Skin epidermis (tissue), 12 donors: ENCODE measurements at regions not wholly inside any gene's neighbourhood (a gene's known extent, or its start where the extent isn't known, plus 50 kb on each side); places are given as distances from the start of the nearest gene placed in this dataset.
"Not testable (repeated sequence)": the region's sequence is repeated elsewhere in the genome, so short reads cannot be mapped to it uniquely, and the experiment has no call there.

Experiments used
- H3K27ac ChIP-seq, 21 experiments: fragments of 200-600 bp; sonication (generic) in 11 of 21; one replicate each; pipeline ENCODE4 v1.5.0; 2020; ENCODE audit warnings: mild to moderate bottlenecking in 3 of 21, inconsistent platforms in 2 of 21, moderate library complexity in 2 of 21
- H3K4me3 ChIP-seq, 7 experiments: fragments of 200-600 bp; sonication (generic) in 2 of 7; one replicate each; pipeline ENCODE4 v1.5.0; 2020; ENCODE audit warnings: inconsistent platforms in 2 of 7, mild to moderate bottlenecking in 2 of 7, moderate library complexity in 1 of 7

DNA sequence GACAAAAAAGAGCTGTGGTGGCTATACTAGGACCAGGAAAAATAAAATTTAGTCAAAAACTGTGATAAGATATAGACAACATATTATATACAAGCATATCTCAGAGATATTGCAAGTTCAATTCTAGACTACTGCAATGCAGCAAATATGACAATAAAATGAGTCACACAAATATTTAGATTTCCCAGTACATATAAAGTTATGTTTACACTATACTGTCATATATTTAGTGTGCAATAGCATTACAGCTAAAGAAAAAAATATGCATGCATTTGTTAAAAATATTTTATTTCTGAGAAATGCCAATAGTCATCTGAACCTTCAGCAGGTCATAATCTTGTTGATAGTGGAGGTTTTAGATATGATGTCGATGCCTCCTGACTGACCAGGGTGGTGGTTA lies 72.1 kb downstream of the AKR1C4 start:
- H3K27ac ChIP-seq = no peak overlapping the region
- no peak overlapping the region for H3K4me3 ChIP-seq

DNA sequence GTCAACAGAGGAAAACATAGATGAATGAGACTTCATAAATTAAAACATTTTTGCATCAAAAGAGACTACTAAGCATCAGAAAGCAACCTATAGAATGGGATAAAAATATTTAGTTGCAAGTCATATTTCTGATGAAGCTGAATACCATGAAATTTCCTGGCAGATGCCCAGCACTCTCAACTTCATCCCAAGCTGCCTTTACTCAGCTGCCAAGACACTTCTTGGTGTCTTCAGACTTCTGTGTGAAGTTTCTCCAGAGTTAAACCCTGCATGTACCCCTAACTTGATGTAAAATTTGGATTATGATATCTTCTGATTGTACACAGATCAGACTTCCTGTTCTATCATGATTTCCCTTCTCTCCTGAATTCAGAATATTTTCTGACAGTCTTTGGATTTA lies 73.2 kb downstream of the AKR1C4 start:
- Histone ChIP-seq H3K4me3 (no peak overlapping the region), H3K27ac (no peak overlapping the region)

DNA sequence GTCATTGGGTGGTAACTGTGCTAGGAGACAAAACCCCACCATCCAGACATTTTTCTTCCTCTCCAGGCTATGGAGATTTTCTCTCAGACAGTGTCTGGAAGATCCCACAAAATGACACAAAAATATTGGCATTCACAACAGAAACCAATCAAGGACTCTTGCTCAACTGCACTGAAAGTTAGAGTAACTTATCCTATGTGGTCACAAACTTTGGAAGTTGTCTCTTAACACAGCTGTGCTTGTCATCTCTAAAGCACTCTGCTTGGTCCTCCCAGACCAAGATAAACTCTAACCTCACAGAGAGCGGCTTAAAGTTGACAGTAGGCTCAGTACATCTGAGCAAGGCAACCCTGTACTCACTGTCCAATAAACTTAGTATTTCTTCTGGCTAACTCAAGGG lies 74.9 kb downstream of the AKR1C4 start:
- H3K27ac ChIP-seq = no peak overlapping the region
- H3K4me3 ChIP-seq = no peak overlapping the region

DNA sequence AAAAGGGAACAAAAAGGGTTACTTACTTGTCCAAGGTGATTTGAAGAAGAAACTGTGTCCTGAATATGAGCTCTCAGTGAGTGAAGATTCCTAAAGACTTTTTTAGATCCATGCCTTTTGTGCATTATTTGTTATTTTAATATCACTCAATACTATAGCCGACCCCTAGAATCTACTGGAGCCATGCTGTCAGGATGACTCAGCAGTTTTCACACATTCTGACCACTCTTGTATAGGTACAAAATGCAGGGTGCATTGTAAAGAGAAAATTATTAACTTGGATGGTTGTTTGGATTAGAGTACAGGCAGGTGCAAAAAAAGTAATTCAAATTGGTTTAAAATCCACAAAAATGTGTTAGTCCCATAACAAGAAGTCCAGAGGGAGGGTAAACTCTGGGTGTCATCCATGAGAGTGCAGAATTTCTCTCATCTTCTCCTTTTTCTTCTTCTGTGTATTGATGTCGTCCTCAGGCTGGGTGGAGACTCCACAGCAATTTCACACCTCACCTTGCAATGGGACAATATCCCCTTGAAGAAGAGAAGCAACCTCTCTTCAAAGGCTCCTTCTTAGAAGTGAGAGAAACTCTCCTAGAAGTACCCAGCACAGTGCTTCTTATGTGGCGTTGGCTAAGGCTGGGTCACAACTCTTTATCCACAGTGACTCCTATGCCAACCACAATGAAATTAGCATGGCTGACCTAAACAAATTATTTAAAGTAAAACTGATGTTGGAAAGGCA lies 75.6 kb downstream of the AKR1C4 start:
- Histone ChIP-seq H3K27ac (no peak overlapping the region), H3K4me3 (no peak overlapping the region)

DNA sequence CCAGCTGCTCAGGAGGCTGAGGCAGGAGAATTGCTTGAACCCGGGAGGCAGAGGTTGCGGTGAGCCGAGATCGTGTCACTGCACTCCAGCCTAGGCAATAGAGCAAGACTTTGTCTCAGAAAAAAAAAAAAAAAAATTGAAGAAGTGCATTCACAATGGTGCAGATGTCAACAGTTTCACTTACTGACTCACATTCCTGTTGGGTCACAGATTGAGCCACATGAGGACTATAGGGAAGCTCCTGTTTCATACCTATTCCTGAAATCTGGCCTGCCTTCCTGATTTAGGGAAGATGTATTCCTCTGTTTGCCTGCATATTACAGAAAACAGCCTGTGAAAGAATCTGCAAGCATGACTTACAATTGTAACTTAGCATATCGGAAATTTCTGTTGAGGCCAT lies 78.2 kb downstream of the AKR1C4 start:
- Histone ChIP-seq H3K4me3 (no peak overlapping the region), H3K27ac (no peak overlapping the region)

DNA sequence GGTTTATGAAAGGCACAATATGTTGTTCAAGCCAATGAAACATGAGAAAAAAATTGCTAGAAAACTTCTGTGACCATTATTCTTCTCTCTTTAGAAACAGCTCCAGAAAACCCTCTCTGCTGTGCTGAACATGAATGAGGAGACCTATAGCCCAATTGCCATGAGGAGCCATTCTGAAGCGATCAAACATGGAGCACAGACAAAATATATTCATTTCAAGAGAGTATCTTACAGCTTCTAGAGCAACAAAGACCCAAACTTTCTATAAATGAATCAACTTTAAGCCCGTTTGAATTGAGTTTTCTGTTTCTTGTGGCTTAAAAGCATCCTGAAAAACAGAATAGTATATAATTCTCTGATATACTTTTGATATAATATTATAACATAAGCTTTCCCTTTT lies 83.4 kb upstream of the UCN3 start:
- Histone ChIP-seq H3K27ac (no peak overlapping the region), H3K4me3 (no peak overlapping the region)

DNA sequence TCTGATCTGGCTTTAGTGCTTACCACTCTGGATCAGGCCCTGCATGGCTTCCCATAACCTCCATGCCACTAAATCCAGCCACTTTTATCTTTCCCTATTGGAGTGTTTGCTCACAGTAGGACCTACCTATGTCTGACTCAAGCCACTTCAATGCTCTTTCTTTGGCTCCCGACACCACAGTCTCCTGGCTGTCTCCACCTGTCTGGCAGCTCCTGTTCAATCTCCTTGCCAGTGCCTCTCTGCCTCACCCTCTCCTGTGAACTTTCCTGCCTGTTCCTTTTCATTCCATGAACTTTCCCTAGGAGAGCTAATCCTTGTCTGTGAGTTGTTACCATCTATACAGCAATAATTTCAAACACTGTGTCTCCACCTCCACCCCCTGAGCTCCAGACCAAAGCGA lies 82.6 kb upstream of the UCN3 start:
- Histone ChIP-seq H3K27ac (no peak overlapping the region), H3K4me3 (no peak overlapping the region)

DNA sequence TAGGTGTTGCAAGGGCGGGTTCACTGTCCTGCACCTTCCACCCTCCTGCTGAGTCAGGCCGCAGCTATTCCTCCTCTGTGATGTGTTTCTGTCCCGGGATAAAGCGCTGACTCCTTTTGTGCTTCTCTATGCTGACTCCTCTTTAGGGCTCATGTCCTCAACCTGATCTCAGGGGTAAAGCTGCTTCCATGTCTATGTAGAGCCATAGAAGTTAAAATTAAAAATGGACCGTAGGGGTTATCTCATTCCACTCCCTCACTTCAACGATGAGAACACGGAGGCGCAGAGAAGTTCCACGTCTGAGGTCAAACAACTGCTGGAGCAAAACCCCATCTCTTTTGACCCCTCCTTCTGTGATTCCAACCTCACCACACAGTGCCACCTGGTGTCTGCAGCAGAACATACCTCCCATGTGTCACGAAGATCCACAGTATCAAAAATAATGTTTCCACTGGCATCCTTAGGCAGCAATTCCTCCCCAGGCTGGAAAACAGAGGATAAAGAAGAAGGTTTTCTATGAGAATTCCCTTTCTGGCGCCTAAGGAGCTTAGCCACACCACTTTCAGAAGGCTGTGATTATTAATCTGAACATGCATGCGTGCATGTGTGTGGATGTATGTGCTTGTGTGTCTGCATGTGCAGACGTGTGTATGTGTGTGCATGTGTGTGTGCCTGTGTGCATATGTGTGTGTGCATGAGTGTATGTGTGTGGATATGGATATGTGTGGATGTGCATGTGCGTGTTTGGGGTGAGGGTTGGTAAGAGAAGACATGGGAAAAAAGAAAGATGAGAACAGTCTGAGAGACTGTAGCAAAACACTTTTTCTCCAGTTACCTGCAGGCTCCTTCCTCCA lies 81.2 kb upstream of the UCN3 start:
- H3K4me3 ChIP-seq = no peak overlapping the region
- H3K27ac ChIP-seq = no peak overlapping the region

DNA sequence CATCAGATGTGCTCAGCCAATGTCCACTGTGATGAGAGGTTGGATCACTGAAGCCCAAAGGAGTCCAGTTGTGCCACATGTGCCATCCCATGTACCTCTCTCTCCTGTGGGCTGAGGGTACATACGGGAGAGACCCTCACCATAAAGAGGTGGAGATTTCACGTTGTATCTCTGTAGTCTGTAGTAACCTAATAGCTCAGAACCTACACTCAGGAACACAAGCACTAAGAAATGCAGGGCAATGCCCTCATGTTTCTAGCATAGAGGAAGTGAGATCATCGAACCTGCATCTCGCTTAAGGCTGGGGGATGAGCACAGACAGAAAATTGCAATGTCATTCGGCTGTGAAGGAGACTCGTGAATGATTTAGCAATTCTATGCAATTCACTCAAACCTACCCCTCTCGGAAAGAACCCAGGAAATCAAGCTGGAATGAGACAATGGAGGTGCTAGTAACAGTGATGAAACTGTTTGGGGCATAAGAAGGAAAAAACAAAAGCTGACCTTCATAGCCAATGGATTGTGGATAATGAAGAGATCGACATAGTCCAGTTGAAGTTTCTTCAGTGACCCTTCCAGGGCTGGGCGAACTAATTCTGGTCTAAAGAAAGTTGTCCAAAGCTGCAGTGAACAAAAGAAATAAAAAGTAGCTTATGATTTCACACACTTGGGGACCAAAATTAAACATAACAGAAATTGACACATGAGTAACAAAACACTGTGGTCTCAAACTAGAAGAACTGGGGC lies 80.3 kb upstream of the UCN3 start:
- peak overlapping the region in 2 of 21 experiments; percentile 16 to 49 for H3K27ac ChIP-seq

DNA sequence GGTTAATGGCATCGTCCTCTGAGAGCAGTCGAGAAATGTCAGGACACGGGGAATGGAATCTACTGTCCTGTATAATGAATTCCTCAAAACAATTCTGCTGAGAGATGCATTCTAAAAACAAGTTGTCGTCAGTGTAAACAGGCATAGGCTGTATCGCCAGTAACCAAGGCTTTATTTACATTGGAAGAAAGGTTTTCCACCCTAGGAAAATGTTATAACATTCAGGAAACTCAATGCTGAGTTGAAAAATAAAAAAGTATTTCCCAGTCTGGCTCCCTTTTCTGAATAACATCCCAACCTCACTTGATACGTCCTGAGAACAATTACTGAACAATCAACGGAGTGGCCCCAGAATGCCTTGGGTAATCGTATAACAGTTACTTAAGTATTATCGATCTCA lies 79.6 kb upstream of the UCN3 start:
- Histone ChIP-seq H3K4me3 (no peak overlapping the region), H3K27ac (peak overlapping the region in 1 of 21 experiments; percentile 16)

More for the DNA sequence above, 80.3 kb upstream of the UCN3 start:
- H3K4me3 ChIP-seq = no peak overlapping the region

DNA sequence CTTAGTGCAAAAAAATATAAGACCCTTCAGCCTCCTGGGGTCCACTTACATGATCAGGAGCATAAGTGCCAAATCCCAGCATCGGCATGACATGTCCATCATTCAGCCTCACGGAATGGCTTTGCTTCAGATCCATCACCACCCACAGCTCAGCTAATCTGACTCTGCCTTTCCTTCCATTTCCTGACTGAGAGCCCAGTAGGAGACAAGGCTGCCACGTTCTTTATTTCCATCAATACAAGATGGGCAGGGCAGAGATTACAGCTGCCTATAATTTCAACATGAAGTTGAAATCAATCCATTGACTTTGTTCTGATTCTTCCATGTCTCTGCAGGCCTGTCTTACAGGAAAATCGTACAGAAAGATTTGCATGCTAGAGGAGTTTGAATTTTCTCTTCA lies 76.4 kb upstream of the UCN3 start:
- Histone ChIP-seq H3K4me3 (no peak overlapping the region), H3K27ac (no peak overlapping the region)

DNA sequence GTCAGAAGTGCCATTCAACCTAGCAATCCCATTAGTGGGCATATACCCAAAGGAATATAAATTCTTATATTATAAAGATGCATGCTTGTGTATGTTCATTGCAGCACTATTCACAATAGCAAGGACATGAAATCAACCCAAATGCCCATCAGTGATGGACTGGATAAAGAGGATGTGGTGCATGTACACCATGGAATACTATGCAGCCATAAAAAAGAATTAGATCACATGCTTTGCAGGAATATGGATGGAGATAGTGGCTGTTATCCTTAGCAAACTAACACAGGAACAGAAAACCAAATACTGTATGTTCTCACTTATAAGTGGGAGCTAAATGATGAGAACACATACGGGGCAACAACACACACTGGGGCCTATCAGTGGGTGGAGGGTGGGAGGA lies 75.5 kb upstream of the UCN3 start:
- not testable (repeated sequence) for H3K4me3 ChIP-seq, H3K27ac ChIP-seq

DNA sequence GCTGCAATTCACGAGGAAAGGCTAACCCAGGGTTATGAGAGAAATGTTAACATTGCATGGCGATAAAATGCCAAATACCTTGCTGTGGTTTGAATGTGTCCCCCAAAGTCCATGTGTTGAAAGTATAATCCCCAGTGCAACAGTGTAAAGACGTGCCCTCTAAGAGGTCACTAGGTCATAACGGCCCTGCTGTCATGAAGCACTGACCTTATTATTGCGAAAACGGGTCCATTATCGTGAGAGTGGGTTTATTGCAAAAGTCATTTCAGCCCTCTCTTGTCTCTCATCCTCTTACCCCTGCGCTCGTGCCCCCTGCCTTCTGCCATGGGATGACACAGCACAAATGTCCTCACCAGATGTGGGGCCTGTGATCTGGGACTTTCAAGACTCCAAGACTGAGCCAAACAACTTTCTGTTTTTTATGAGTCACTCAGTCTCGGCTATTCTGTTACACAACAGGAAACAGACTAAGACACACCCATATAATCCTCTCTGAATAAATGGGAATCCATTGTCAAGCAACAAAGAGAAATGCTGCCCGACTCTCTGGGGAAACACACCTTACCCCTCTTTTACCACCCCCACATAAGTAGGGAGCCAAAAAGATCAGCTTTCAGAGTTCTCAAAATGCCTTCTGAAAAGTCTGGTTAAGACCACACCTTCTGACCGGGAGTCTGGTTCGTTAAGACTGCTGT lies 73.1 kb upstream of the UCN3 start:
- Histone ChIP-seq H3K4me3 (peak overlapping the region in 2 of 7 experiments; percentile 8 to 9), H3K27ac (peak overlapping the region in 20 of 21 experiments; percentile 52 to 96 (median 84))

DNA sequence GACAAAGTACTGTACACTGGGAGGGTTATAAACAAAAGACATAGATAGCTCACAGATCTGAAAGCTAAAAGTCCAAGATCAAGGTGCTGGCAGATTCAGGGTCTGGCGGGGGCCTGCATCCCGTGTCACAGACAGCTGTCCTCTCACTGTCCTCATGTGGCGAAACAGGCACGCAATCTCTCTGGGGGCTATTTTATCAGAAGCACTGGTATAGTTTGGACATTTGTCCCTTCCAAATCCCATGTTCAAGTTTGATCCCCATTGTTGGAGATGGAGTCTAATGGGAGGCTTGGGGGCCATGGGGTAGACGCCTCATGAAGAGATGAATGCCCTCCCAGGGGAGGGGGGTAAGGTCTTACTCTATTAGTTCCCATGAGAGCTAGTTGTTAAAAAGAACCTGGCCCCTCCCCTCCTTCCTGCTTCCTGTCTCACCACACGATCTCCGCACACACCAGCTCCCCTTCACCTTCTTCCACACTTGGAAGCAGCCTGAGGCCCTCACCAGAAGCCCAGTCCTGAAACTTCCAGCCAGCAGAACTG lies 72.5 kb upstream of the UCN3 start:
- Histone ChIP-seq H3K27ac (peak overlapping the region in 20 of 21 experiments; percentile 52 to 96 (median 84)), H3K4me3 (peak overlapping the region in 3 of 7 experiments; percentile 3 to 9 (median 8))

DNA sequence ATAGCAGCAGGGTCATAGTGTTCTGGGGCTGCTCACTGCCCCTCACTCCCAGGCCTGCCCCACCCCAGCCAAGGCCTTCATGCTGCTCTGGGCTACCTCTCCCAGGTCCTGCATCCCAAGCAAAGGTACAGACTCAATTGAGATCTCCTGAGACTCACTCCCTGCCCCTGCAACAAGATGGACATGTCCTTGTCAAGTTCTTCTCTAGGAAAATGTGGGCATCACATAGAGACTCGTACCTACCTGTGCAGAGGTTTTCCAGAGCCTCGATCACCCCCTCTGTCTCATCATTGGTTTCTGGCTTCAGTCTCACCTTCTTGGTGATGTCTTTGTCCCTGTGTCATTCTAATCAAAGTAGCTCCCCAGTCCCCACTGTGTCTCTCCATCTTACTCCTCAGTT lies 71.8 kb upstream of the UCN3 start:
- peak overlapping the region in 10 of 21 experiments; percentile 19 to 96 (median 84) for H3K27ac ChIP-seq
- not testable (repeated sequence) for H3K4me3 ChIP-seq

DNA sequence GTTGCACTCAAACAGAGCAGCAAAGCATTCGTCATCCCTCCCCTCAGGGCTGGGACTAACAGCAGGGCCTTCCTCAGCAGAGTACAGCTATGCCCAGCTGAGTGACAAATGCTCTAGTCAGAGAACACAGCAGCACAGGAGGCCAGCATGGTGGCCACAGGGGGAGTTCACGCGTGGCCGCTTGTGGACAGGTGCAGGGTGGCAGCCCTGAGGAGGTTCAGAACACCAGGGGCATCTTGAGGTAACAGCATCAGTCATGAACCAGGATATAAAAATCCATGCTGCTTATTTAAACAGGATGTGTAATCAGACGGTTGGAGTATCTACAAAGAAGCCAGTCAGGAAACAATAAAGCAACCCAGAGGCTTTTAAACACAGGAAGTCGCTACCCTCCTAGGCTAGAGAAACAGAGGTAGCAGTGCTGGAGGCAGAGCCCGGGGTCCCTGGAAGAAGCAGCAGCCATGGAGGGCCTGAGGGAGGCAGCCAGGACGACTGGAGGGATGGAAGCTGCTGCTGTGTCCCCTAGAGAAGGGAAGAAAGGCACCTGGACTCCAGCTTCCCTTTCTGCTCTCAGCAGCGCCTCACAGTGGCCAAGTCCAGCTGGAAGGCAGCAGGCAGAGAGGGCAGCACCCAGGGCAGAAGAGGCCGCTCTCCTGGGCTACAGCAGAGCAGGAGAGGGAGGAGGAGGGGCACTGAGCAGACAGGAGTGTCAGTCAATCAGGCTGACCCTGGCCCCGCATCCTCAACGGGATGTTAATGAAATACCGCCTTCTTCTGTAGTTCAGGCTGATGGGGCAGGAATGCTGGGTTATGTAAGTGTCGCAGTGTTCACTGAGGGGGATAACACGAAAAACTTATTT lies 70.8 kb upstream of the UCN3 start:
- Histone ChIP-seq H3K4me3 (no peak overlapping the region), H3K27ac (peak overlapping the region in 17 of 21 experiments; percentile 30 to 96 (median 67))

DNA sequence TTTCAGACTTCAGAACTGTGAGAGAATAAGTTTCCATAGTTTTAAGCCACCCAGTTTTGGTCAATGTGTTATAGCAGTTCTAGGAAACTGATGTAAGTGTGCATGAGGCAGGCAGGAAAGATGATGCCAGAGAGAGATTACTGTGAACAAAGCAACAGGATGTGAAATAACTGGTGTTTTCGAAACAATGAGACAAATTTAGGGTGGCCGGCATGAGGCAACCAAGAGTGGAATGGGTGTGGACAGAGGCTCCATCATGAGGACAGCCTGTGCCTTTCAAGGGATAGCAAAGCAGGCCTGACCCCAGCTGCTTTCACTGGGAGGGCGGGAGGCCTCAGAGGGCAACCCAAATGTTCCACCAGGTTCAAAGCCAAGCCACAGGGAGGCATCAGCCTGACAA lies 67.3 kb upstream of the UCN3 start:
- H3K4me3 ChIP-seq = no peak overlapping the region
- H3K27ac ChIP-seq = peak overlapping the region in 5 of 21 experiments; percentile 29 to 69 (median 61)

DNA sequence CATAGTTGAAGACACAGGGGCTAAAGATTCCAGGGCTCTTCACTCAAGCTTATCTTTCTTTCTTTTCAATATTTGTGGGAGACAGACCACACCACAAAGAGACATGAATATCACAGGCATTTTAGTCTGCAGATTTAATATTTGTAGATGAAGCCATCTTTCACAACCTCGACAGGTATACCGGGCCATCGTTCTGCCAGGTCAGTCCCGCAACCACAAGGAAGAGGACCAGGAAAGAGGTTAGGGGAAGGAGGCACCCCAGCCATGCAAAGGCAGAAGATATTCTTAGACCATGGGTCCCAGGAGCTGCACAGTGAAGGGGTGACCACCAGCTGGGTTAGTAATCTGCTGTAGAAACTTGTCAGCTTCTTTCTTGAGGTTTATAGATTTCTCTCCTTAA lies 66.8 kb upstream of the UCN3 start:
- no peak overlapping the region for H3K4me3 ChIP-seq
- peak overlapping the region in 5 of 21 experiments; percentile 23 to 69 (median 34) for H3K27ac ChIP-seq

DNA sequence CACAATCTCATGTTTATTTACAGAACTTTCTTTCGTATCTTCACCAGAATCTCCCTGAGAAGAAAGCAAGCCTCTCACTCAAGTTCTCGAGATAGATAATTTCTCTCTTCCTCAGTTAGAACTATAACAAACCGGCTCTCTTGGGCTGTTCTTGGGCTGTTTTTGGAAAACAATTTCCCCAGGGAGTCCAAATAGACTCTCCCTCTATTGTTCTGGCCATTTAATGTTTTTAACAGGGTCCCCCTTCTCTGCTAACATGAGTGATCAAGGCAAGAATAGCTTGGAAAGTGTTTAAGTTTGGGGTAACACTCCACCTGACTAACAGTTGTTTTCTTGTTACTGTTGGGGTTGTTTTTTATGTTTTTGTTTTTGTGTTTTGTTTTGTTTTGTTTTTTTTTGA lies 64.8 kb upstream of the UCN3 start:
- Histone ChIP-seq H3K27ac (no peak overlapping the region), H3K4me3 (no peak overlapping the region)
